Hepatocyte (in vitro differentiated cells): ENCODE measurements at regions not wholly inside any gene's neighbourhood (a gene's known extent, or its start where the extent isn't known, plus 50 kb on each side); places are given as distances from the start of the nearest gene placed in this dataset.

Source experiments
- DNase-seq: peaks from one replicate; pipeline ENCODE4 v3.0.0-alpha.2; 2016; ENCODE audit warnings: low spot score
- H2AFZ ChIP-seq: fragments of 200-600 bp; sonication (generic); 2 replicates; pipeline ENCODE4 v1.6.0; 2016; ENCODE audit warnings: antibody characterized with exemption, mild to moderate bottlenecking
- H3K27ac ChIP-seq: fragments of 200-600 bp; sonication (generic); 2 replicates; pipeline ENCODE4 v1.5.1; 2016; ENCODE audit warnings: mild to moderate bottlenecking
- H3K27me3 ChIP-seq: fragments of 200-600 bp; sonication (generic); 2 replicates; pipeline ENCODE4 v1.6.1; 2016
- H3K36me3 ChIP-seq: fragments of 200-600 bp; sonication (generic); replicated peaks from 2 replicates; pipeline ENCODE4 v1.5.1; 2016; ENCODE audit warnings: low read depth; ENCODE audit not compliant: insufficient read depth
- H3K4me1 ChIP-seq: fragments of 200-600 bp; sonication (generic); 2 replicates; pipeline ENCODE4 v1.5.1; 2016; ENCODE audit warnings: mild to moderate bottlenecking, moderate library complexity; ENCODE audit not compliant: insufficient read depth
- H3K4me2 ChIP-seq: fragments of 200-600 bp; sonication (generic); 2 replicates; pipeline ENCODE4 v1.6.0; 2016
- H3K4me3 ChIP-seq: fragments of 200-600 bp; sonication (generic); 2 replicates; pipeline ENCODE4 v1.5.1; 2016; ENCODE audit warnings: mild to moderate bottlenecking
- H3K79me2 ChIP-seq: fragments of 200-600 bp; sonication (generic); 2 replicates; pipeline ENCODE4 v1.6.0; 2017; ENCODE audit warnings: mild to moderate bottlenecking
- H3K9me2 ChIP-seq: fragments of 200-600 bp; sonication (generic); replicated peaks from 2 replicates; pipeline ENCODE4 v1.6.0; 2017; ENCODE audit warnings: mild to moderate bottlenecking; ENCODE audit not compliant: insufficient read depth
- H3K9me3 ChIP-seq: fragments of 200-600 bp; sonication (generic); 2 replicates; pipeline ENCODE4 v1.5.1; 2016; ENCODE audit warnings: low read depth, mild to moderate bottlenecking
- H4K20me1 ChIP-seq: fragments of 200-600 bp; sonication (generic); 2 replicates; pipeline ENCODE4 v1.6.0; 2016; ENCODE audit warnings: mild to moderate bottlenecking; ENCODE audit not compliant: insufficient read depth, poor library complexity, severe bottlenecking
- EZH2 ChIP-seq: fragments of 200-600 bp; sonication (generic); IDR thresholded peaks from 2 replicates; pipeline ENCODE4 v1.6.1; 2016; ENCODE audit warnings: antibody characterized with exemption, mild to moderate bottlenecking, borderline replicate concordance
- EZH2phosphoT487 ChIP-seq: fragments of 200-600 bp; sonication (generic); IDR thresholded peaks from one replicate; pipeline ENCODE4 v1.6.1; 2018; ENCODE audit warnings: antibody characterized with exemption, mild to moderate bottlenecking, low read depth, moderate library complexity; ENCODE audit not compliant: unreplicated experiment, severe bottlenecking
- WGBS: methylation state at CpG from one replicate; pipeline ENCODE4 v1.1.6; 2016; ENCODE audit warnings: low lambda C conversion rate; ENCODE audit errors: missing lambda C conversion rate; 5-methylcytosine and 5-hydroxymethylcytosine counted together
- TF ChIP-seq, protein P1 (sequence below): fragments of 200-600 bp; sonication (generic); IDR thresholded peaks from 2 replicates; pipeline ENCODE4 v1.5.1; 2016; ENCODE audit warnings: antibody characterized with exemption, mild to moderate bottlenecking; ENCODE audit not compliant: poor library complexity

DNA sequence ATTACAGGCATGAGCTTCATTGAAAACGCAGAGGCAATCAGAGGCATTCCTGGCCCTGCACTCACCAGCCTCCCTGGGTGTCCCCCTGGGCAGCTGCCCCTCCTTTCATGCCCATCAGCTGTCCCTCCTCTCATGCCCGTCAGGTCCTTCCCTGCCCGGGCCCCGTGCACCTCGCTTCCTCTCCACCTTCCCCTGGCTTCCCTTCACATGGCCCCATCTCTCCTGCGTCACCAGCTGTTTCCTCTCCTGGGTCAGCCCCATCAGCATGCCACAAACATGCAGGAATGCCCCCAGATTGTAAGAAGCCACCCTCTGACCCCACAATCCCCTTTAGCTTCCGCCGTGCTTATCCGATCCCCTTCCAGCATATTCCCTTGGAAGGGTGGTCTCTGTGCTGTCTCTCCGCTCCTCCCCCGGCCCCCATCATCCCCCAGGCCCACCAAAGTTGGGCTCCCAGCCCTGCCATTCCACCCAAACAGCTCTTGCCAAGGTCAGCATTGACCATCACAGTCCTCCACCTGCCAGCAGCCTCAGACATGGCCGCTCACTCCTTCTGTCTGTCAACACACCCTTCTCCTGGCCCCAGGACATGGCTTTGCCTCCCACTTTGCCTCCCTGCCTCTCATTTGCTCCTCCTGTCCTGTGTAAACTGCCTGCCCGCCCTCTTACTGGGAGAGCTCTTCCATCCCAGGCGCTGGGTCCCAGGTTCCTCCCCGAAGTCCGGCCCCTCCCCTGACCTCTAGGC, 98.6 kb upstream of the IER5L start:
- Histone ChIP-seq H3K4me3 (no peak overlapping the region), H3K9me2 (no peaks in the 10 kb centered on the region), H2AFZ (no peak overlapping the region), H3K27ac (no peak overlapping the region), H3K27me3 (no peaks in the 10 kb centered on the region), H4K20me1 (no peaks in the 10 kb centered on the region), H3K4me1 (no peaks in the 10 kb centered on the region), H3K36me3 (no peaks in the 10 kb centered on the region), H3K79me2 (no peaks in the 10 kb centered on the region), H3K4me2 (no peak overlapping the region), H3K9me3 (no peaks in the 10 kb centered on the region)
- no peak for DNase-seq
- WGBS, result 89% methylated on average over 14 of the region's 16 CpGs
- no peak for TF ChIP-seq EZH2phosphoT487
- no peak for TF ChIP-seq EZH2
- TF ChIP-seq, protein P1, sequence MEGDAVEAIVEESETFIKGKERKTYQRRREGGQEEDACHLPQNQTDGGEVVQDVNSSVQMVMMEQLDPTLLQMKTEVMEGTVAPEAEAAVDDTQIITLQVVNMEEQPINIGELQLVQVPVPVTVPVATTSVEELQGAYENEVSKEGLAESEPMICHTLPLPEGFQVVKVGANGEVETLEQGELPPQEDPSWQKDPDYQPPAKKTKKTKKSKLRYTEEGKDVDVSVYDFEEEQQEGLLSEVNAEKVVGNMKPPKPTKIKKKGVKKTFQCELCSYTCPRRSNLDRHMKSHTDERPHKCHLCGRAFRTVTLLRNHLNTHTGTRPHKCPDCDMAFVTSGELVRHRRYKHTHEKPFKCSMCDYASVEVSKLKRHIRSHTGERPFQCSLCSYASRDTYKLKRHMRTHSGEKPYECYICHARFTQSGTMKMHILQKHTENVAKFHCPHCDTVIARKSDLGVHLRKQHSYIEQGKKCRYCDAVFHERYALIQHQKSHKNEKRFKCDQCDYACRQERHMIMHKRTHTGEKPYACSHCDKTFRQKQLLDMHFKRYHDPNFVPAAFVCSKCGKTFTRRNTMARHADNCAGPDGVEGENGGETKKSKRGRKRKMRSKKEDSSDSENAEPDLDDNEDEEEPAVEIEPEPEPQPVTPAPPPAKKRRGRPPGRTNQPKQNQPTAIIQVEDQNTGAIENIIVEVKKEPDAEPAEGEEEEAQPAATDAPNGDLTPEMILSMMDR, result no peak

GRCh38 chr9:129275626-129276247, 97.7 kb upstream of the IER5L start:
- TF ChIP-seq EZH2phosphoT487 (no peak), EZH2 (no peak)
- TF ChIP-seq, protein P1, result no peak
- Histone ChIP-seq H3K27ac (no peak overlapping the region), H3K79me2 (no peaks in the 10 kb centered on the region), H2AFZ (no peak overlapping the region), H3K9me2 (no peaks in the 10 kb centered on the region), H3K4me3 (no peak overlapping the region), H3K4me2 (no peak overlapping the region), H4K20me1 (no peaks in the 10 kb centered on the region), H3K36me3 (no peaks in the 10 kb centered on the region), H3K27me3 (no peaks in the 10 kb centered on the region), H3K4me1 (no peaks in the 10 kb centered on the region), H3K9me3 (no peaks in the 10 kb centered on the region)
- 47% methylated on average over 10 of the region's 10 CpGs for WGBS
- DNase-seq, result no peak

GRCh38 chr9:129273941-129274684, 96.1 kb upstream of the IER5L start:
- no peak overlapping the region for H3K4me2 ChIP-seq
- no peaks in the 10 kb centered on the region for H3K9me3 ChIP-seq
- H2AFZ ChIP-seq, result no peak overlapping the region
- H3K79me2 ChIP-seq, result no peaks in the 10 kb centered on the region
- H3K4me3 ChIP-seq, result no peak overlapping the region
- no peak for DNase-seq
- H3K36me3 ChIP-seq, result no peaks in the 10 kb centered on the region
- no peaks in the 10 kb centered on the region for H4K20me1 ChIP-seq
- H3K27ac ChIP-seq, result no peak overlapping the region
- TF ChIP-seq EZH2 (no peak), EZH2phosphoT487 (no peak)
- TF ChIP-seq, protein P1, result no peak
- WGBS, result 92% methylated on average over 19 of the region's 19 CpGs
- H3K27me3 ChIP-seq, result no peaks in the 10 kb centered on the region
- H3K9me2 ChIP-seq, result no peaks in the 10 kb centered on the region
- H3K4me1 ChIP-seq, result no peaks in the 10 kb centered on the region
